ENCODE measurements at regions not wholly inside any gene's neighbourhood (a gene's known extent, or its start where the extent isn't known, plus 50 kb on each side); places are given as distances from the start of the nearest gene placed in this dataset.

GRCh38 chr16:72409423-72409822 is 237.5 kb upstream of the PMFBP1 start:
- H3K27ac Mint-ChIP-seq = no peak overlapping the region
- H3K4me1 Mint-ChIP-seq (ENCODE audit: low read depth in 2 of 2) = no peaks in the 10 kb centered on the region
- H3K9me3 Mint-ChIP-seq = peaks cover 0 to 7% of the 10 kb centered on the region in 2 donors
- ATAC-seq (replicated peaks) (no peak), DNase-seq (no peak)
- H3K27me3 Mint-ChIP-seq = no peaks in the 10 kb centered on the region
- no peaks in the 10 kb centered on the region for H3K36me3 Mint-ChIP-seq (ENCODE audit: insufficient read depth)
- no peak overlapping the region for H3K4me3 Mint-ChIP-seq

- ATAC-seq (replicated peaks) = no peak
- H3K4me1 Mint-ChIP-seq (ENCODE audit: low read depth in 2 of 2) = no peaks in the 10 kb centered on the region
- H3K36me3 Mint-ChIP-seq (ENCODE audit: insufficient read depth) = no peaks in the 10 kb centered on the region
- no peak overlapping the region for H3K4me3 Mint-ChIP-seq
- H3K27me3 Mint-ChIP-seq = no peaks in the 10 kb centered on the region
- H3K9me3 Mint-ChIP-seq = peaks cover 0 to 7% of the 10 kb centered on the region in 2 donors
- DNase-seq = no peak
- H3K27ac Mint-ChIP-seq = no peak overlapping the region
These were observed 234.4 kb upstream of the PMFBP1 start for GRCh38 chr16:72406390-72406789.

- no peak for ATAC-seq (replicated peaks)
- peaks cover 0 to 7% of the 10 kb centered on the region in 2 donors for H3K9me3 Mint-ChIP-seq
- no peak for DNase-seq
- H3K27ac Mint-ChIP-seq = no peak overlapping the region
- H3K4me3 Mint-ChIP-seq = no peak overlapping the region
- no peaks in the 10 kb centered on the region for H3K27me3 Mint-ChIP-seq
- H3K36me3 Mint-ChIP-seq (ENCODE audit: insufficient read depth) = peaks cover 5% of the 10 kb centered on the region
- no peaks in the 10 kb centered on the region for H3K4me1 Mint-ChIP-seq (ENCODE audit: low read depth in 2 of 2)
These were observed 232.3 kb upstream of the PMFBP1 start for GRCh38 chr16:72404299-72404698.

- Mint-ChIP-seq H3K4me3 (no peak overlapping the region), H3K27ac (no peak overlapping the region), H3K9me3 (no peaks in the 10 kb centered on the region), H3K4me1 (ENCODE audit: low read depth in 2 of 2) (no peaks in the 10 kb centered on the region), H3K27me3 (no peaks in the 10 kb centered on the region), H3K36me3 (ENCODE audit: insufficient read depth) (peaks cover 6% of the 10 kb centered on the region)
- DNase-seq (no peak), ATAC-seq (replicated peaks) (no peak)
These were observed 229.1 kb upstream of the PMFBP1 start for GRCh38 chr16:72401084-72401361.

GRCh38 chr16:72400257-72401083 is 228.5 kb upstream of the PMFBP1 start:
- no peak for ATAC-seq (replicated peaks)
- Mint-ChIP-seq H3K36me3 (ENCODE audit: insufficient read depth) (peaks cover 6% of the 10 kb centered on the region), H3K4me1 (ENCODE audit: low read depth in 2 of 2) (no peaks in the 10 kb centered on the region), H3K9me3 (no peaks in the 10 kb centered on the region), H3K27ac (no peak overlapping the region), H3K27me3 (no peaks in the 10 kb centered on the region), H3K4me3 (no peak overlapping the region)
- peak in 1 of 3 experiments; percentile 3 for DNase-seq

GRCh38 chr16:72399811-72400210 is 227.9 kb upstream of the PMFBP1 start:
- Mint-ChIP-seq H3K4me3 (no peak overlapping the region), H3K9me3 (no peaks in the 10 kb centered on the region), H3K27ac (no peak overlapping the region), H3K36me3 (ENCODE audit: insufficient read depth) (peaks cover 6% of the 10 kb centered on the region), H3K27me3 (no peaks in the 10 kb centered on the region), H3K4me1 (ENCODE audit: low read depth in 2 of 2) (no peaks in the 10 kb centered on the region)
- no peak for ATAC-seq (replicated peaks)
- DNase-seq = no peak

GRCh38 chr16:72397876-72398275 is 225.9 kb upstream of the PMFBP1 start:
- no peaks in the 10 kb centered on the region for H3K27me3 Mint-ChIP-seq
- no peaks in the 10 kb centered on the region for H3K4me1 Mint-ChIP-seq (ENCODE audit: low read depth in 2 of 2)
- H3K36me3 Mint-ChIP-seq (ENCODE audit: insufficient read depth) = peaks cover 6% of the 10 kb centered on the region
- peaks cover 0 to 5% of the 10 kb centered on the region in 2 donors for H3K9me3 Mint-ChIP-seq
- ATAC-seq (replicated peaks) = no peak
- no peak overlapping the region for H3K27ac Mint-ChIP-seq
- H3K4me3 Mint-ChIP-seq = no peak overlapping the region
- no peak for DNase-seq

- Mint-ChIP-seq H3K27me3 (no peaks in the 10 kb centered on the region), H3K27ac (no peak overlapping the region), H3K9me3 (peaks cover 0 to 5% of the 10 kb centered on the region in 2 donors), H3K36me3 (ENCODE audit: insufficient read depth) (peaks cover 6% of the 10 kb centered on the region), H3K4me3 (no peak overlapping the region), H3K4me1 (ENCODE audit: low read depth in 2 of 2) (no peaks in the 10 kb centered on the region)
- ATAC-seq (replicated peaks) = no peak
- no peak for DNase-seq
These were observed 222.6 kb upstream of the PMFBP1 start for GRCh38 chr16:72394526-72394925.

- no peaks in the 10 kb centered on the region for H3K4me1 Mint-ChIP-seq (ENCODE audit: low read depth in 2 of 2)
- peaks cover 3% of the 10 kb centered on the region for H3K36me3 Mint-ChIP-seq (ENCODE audit: insufficient read depth)
- no peaks in the 10 kb centered on the region for H3K27me3 Mint-ChIP-seq
- no peak overlapping the region for H3K27ac Mint-ChIP-seq
- DNase-seq (no peak), ATAC-seq (replicated peaks) (no peak)
- H3K4me3 Mint-ChIP-seq = no peak overlapping the region
- H3K9me3 Mint-ChIP-seq = peaks cover 0 to 12% of the 10 kb centered on the region in 2 donors
These were observed 217.8 kb upstream of the PMFBP1 start for GRCh38 chr16:72389791-72390190.

GRCh38 chr16:72388007-72388406 is 216.1 kb upstream of the PMFBP1 start:
- Mint-ChIP-seq H3K4me1 (ENCODE audit: low read depth in 2 of 2) (no peaks in the 10 kb centered on the region), H3K27me3 (no peaks in the 10 kb centered on the region), H3K27ac (no peak overlapping the region), H3K4me3 (no peak overlapping the region), H3K9me3 (peaks cover 0 to 7% of the 10 kb centered on the region in 2 donors), H3K36me3 (ENCODE audit: insufficient read depth) (peaks cover 3% of the 10 kb centered on the region)
- DNase-seq (no peak), ATAC-seq (replicated peaks) (no peak)

GRCh38 chr16:72384651-72385050 is 212.7 kb upstream of the PMFBP1 start:
- peaks cover 0 to 14% of the 10 kb centered on the region in 2 donors for H3K9me3 Mint-ChIP-seq
- DNase-seq = no peak
- H3K4me3 Mint-ChIP-seq = no peak overlapping the region
- H3K27me3 Mint-ChIP-seq = no peaks in the 10 kb centered on the region
- peaks cover 3% of the 10 kb centered on the region for H3K36me3 Mint-ChIP-seq (ENCODE audit: insufficient read depth)
- no peak for ATAC-seq (replicated peaks)
- no peaks in the 10 kb centered on the region for H3K4me1 Mint-ChIP-seq (ENCODE audit: low read depth in 2 of 2)
- no peak overlapping the region for H3K27ac Mint-ChIP-seq

GRCh38 chr16:72380283-72380682 is 208.3 kb upstream of the PMFBP1 start:
- peaks cover 0 to 8% of the 10 kb centered on the region in 2 donors for H3K9me3 Mint-ChIP-seq
- H3K27me3 Mint-ChIP-seq = no peaks in the 10 kb centered on the region
- H3K27ac Mint-ChIP-seq = no peak overlapping the region
- ATAC-seq (replicated peaks) (no peak), DNase-seq (no peak)
- H3K36me3 Mint-ChIP-seq (ENCODE audit: insufficient read depth) = peaks cover 3% of the 10 kb centered on the region
- H3K4me1 Mint-ChIP-seq (ENCODE audit: low read depth in 2 of 2) = no peaks in the 10 kb centered on the region
- no peak overlapping the region for H3K4me3 Mint-ChIP-seq

- H3K4me1 Mint-ChIP-seq (ENCODE audit: low read depth in 2 of 2) = no peaks in the 10 kb centered on the region
- ATAC-seq (replicated peaks) (no peak), DNase-seq (no peak)
- no peak overlapping the region for H3K4me3 Mint-ChIP-seq
- no peak overlapping the region for H3K27ac Mint-ChIP-seq
- no peaks in the 10 kb centered on the region for H3K27me3 Mint-ChIP-seq
- no peaks in the 10 kb centered on the region for H3K9me3 Mint-ChIP-seq
- no peaks in the 10 kb centered on the region for H3K36me3 Mint-ChIP-seq (ENCODE audit: insufficient read depth)
These were observed 201.2 kb upstream of the PMFBP1 start for GRCh38 chr16:72373201-72373600.

GRCh38 chr16:72372087-72373045 is 200.4 kb upstream of the PMFBP1 start:
- DNase-seq = no peak
- Mint-ChIP-seq H3K27me3 (no peaks in the 10 kb centered on the region), H3K27ac (no peak overlapping the region), H3K9me3 (no peaks in the 10 kb centered on the region), H3K4me3 (no peak overlapping the region), H3K4me1 (ENCODE audit: low read depth in 2 of 2) (no peaks in the 10 kb centered on the region), H3K36me3 (ENCODE audit: insufficient read depth) (no peaks in the 10 kb centered on the region)
- no peak for ATAC-seq (replicated peaks)
